ENCODE measurements at regions not wholly inside any gene's neighbourhood (a gene's known extent, or its start where the extent isn't known, plus 50 kb on each side); places are given as distances from the start of the nearest gene placed in this dataset.
"Not testable (repeated sequence)": the region's sequence is repeated elsewhere in the genome, so short reads cannot be mapped to it uniquely, and the experiment has no call there.

DNA sequence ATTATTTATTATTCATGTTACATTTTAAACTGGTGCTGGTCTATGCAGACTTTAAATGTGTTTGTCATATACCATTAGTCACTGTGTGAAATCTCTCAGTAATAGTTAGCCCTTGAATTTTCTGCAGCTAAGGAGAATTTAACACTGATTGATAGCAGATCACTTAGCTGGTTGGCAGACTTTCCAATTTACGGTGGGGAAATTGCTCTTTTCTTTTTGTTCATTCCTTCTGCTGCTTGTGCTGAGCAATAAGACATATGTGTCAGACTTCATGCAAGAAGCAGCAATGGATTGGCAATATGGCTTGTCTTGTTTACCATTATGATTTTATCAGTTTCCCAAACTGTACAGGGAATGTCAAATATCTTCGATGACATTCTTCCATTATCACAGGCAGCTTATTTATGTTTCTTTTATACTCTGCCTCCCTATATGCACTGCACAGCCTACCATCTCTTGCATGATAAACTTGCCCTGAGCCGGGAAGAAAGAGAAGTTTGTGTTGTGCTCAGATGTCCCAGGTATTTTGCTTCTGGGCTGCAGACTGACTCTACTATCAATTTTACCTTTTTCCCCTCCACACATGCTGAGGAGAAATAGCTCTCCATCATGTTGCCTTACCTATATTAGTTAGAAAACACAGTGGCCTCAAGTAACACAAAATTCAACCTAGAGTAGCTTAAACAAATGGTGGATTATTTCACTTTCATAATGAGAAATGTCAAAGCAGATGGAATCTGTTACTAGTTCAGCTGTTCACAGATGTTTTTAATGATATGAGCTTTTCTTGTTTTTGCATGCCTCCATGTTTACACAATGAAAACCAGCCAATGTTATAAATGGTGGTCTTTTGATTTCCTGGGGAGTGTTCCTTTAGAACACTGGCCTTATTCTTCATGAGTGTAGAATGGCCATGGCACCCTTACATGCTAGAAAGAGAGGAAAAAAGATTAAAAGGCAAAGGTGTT is 968.1 kb upstream of the GOT2 start:
- DNase-seq (ENCODE audit: low read depth) = no peak

DNA sequence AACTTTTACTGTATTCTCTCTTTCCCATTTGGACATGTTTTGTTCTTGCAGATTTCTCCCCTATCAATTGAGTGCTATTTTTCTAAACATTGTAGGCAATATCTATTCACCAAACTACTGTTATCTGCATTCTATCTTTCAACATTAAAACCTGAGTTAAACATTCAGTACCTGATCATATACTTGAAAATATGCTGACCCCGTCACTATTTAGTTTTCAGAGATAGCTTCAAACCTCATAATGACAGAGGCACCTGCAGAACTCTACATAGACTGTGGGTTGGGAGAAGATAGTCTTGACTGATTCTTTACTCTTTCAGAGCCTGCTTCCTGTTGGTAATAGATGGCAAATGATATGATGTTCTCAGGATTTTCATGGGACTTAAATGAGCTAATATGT is 965.7 kb upstream of the GOT2 start:
- DNase-seq (ENCODE audit: low read depth) = no peak

DNA sequence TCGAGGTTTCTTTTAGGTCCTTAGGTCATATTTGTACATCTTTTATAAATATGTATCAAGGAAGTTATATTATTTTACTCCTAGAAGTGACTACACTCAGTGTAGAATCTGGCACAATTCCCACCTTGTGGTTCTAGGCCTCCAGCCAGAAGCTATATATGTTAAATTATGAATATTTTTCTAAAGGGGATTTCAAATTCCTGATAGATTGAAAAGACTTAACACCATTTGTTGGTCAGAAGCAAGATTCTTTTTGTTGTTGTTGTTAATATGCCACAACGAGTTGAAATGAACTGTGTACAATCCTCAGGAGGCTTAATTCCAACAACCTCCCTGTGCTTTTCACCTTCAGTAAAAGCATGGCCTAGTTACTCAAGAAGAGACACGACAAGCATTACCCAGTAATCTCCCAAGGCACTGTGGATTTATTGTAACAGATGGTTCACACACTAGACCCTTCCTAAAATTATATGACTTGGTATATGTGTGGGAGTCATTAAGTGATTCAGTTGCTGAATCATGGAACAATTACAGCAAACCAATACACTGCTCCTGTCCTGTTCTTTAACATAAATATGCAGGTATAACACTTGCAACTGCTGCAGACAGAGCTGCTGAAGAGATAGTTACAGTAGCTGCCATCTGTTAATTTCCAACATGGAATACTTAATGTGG is 964.4 kb upstream of the GOT2 start:
- DNase-seq (ENCODE audit: low read depth) = no peak

- no peak for DNase-seq (ENCODE audit: low read depth)
Observed at GRCh38 chr16:59697761-59698160, 963.6 kb upstream of the GOT2 start.

GRCh38 chr16:59697236-59697635 is 963.1 kb upstream of the GOT2 start:
- no peak for DNase-seq (ENCODE audit: low read depth)

DNA sequence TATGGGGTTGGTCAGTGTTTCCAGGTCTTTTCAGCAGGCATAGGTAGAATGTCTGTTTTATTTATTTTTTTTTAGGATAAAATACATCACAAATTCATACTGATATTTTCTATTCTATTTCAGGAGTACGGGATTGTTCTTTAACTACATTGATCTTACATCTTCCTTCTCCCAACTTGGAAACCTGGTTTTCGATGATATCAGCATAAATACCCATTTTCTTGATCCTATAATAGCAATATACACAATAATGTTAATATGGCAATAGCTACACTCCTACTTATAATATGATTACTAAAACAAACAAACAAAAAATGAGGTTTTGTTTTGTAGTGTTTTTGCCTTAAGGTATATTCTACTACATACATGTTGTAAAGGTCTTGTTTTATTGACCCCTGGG is 962.4 kb upstream of the GOT2 start:
- DNase-seq (ENCODE audit: low read depth) = no peak

GRCh38 chr16:59690216-59690615 is 956.1 kb upstream of the GOT2 start:
- DNase-seq (ENCODE audit: low read depth) = no peak

- DNase-seq (ENCODE audit: low read depth) = no peak
Observed at GRCh38 chr16:59688006-59688405, 953.9 kb upstream of the GOT2 start.

DNA sequence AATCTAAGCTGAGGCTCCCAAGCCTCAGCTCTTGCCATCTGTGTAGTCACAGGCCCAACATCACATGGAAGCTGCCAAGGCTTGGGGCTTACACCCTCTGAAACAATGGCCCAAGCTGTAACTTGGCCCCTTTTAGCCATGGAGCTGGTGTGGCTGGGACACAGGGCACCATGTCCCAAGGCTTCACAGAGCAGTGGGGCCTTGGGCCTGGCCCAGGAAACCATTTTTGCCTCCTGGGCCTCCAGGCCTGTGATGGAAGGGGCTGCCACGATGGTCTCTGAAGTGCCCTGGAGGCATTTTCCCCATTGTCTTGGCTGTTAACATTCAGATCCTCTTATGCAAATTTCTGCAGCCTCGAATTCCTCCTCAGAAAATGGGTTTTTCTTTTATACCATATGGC is 952.3 kb upstream of the GOT2 start:
- no peak for DNase-seq (ENCODE audit: low read depth)

GRCh38 chr16:59684911-59685310 is 950.8 kb upstream of the GOT2 start:
- DNase-seq (ENCODE audit: low read depth) = no peak

DNA sequence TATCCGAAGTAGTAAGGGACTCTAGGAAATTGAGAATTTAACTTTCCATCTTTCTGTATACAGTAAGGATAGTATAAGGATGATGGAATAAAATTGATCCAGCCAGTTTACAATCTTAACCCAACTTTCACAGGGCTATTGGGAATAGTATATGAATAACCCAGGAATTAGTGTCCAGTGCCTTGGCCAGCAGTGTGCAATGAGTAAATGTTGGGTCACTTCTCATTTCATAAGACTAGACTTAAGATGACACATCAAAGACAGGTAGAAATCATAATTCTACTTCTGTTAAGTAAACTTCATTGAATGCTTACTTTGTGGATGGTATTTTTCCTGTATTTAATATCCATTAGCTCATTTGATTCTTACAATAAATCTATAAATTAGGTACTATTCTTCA is 949.6 kb upstream of the GOT2 start:
- no peak for DNase-seq (ENCODE audit: low read depth)

- DNase-seq (ENCODE audit: low read depth) = no peak
Observed at GRCh38 chr16:59665618-59666220, 931.6 kb upstream of the GOT2 start.

- DNase-seq (ENCODE audit: low read depth) = no peak
Observed at GRCh38 chr16:59658572-59658971, 924.5 kb upstream of the GOT2 start.

DNA sequence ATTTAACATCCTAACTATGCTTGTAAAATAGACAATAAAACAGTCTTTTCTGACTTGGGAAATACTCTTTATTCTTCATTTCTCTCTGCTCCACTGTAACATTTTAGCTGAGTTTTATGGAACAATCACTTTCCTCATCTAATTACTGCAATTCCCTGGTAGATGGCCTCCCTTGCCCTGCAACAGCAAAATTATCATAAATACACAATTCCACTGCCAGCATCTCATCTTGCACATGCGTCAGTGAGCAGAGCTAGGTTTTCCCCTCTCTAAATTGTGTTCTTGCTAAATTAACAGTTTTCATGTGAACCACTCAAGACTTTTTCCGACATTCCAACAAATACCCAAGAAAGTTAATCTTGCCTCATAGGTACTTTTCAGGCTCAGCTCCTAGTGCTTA is 920.9 kb upstream of the GOT2 start:
- DNase-seq (ENCODE audit: low read depth) = no peak

GRCh38 chr16:59654455-59654854 is 920.3 kb upstream of the GOT2 start:
- no peak for DNase-seq (ENCODE audit: low read depth)

- DNase-seq (ENCODE audit: low read depth) = no peak
Observed at GRCh38 chr16:59651662-59652061, 917.5 kb upstream of the GOT2 start.

GRCh38 chr16:59645194-59645593 is 911.1 kb upstream of the GOT2 start:
- no peak for DNase-seq (ENCODE audit: low read depth)

DNA sequence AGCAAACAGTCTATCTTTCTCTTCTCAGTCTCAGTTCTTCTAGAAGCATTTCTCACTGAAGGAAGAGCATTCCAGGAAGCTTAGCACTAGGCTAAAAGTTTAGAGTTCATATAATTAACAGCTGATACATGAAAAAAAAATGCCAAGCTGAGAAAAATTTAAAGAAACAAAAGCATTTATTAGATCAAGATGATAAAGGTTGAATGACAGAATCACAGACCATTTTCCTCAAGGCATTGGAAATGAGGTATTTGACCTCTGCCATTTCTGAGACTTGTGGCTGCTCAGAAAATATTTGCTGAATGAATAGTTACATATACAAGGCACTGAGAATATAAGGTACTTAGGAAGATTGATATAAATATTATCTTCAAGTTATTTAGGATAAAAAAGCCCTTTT is 901.6 kb upstream of the GOT2 start:
- no peak for DNase-seq (ENCODE audit: low read depth)

- DNase-seq (ENCODE audit: low read depth) = no peak
Observed at GRCh38 chr16:59634951-59635350, 900.8 kb upstream of the GOT2 start.

DNA sequence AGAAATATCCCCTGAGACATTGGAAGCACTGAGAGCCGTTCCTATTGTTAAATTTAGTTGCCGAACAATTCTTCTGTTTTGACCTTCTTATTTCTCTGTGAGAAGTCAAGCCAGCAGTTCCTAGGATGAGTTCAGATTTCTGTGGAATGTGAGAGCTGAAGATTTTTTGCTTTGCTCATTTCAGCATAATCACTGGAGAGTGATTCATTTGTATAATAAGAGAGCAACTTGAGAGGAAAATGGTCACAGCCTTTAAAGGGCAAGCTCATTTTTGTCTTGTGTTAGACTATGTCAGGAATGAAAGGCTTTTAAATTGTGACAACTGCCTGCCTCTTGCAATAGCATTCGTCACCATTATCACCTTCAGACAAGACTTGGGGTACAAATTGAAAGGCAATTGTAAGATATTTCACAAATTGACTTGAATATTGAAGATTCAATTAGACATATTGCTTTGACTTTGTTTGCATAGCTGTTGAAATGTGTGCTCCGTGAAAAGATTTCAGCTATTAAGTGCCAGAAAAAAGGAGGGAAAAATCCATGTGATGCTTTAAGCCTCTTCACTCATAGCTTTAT is 900.0 kb upstream of the GOT2 start:
- no peak for DNase-seq (ENCODE audit: low read depth)

GRCh38 chr16:59632276-59632855 is 898.2 kb upstream of the GOT2 start:
- DNase-seq (ENCODE audit: low read depth) = no peak

- DNase-seq (ENCODE audit: low read depth) = not testable (repeated sequence)
Observed at GRCh38 chr16:59624381-59624780, 890.3 kb upstream of the GOT2 start.

Measured in activated T-cell treated with anti-CD3 and anti-CD28 coated beads for 1 hour (primary cell).